ENCODE measurements at regions not wholly inside any gene's neighbourhood (a gene's known extent, or its start where the extent isn't known, plus 50 kb on each side); places are given as distances from the start of the nearest gene placed in this dataset.

DNA sequence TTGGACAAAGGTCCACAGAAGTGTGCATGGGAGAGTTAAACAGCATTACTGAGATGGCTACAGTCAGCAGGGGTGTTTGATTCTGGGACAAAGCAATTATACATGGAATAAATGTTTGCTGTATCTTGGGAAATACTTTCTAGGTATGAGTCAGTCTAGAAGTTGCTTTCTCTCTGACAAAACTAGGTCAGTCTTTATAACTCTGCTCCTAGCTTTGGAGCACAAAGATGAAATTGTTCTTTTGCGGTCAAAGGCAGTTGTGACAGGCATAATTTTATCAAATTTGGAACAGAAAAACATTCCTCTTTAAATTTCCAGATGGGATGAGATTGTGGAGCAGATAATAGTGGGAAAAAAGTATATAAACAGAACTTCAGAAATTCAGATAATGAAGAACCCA is 1045.4 kb upstream of the MIR17HG start:
- H3K4me3 ChIP-seq = no peak overlapping the region
- peak in 1 of 4 donors; percentile 53 for ATAC-seq
- no peaks in the 10 kb centered on the region for H3K36me3 ChIP-seq
- TF ChIP-seq, protein P1, sequence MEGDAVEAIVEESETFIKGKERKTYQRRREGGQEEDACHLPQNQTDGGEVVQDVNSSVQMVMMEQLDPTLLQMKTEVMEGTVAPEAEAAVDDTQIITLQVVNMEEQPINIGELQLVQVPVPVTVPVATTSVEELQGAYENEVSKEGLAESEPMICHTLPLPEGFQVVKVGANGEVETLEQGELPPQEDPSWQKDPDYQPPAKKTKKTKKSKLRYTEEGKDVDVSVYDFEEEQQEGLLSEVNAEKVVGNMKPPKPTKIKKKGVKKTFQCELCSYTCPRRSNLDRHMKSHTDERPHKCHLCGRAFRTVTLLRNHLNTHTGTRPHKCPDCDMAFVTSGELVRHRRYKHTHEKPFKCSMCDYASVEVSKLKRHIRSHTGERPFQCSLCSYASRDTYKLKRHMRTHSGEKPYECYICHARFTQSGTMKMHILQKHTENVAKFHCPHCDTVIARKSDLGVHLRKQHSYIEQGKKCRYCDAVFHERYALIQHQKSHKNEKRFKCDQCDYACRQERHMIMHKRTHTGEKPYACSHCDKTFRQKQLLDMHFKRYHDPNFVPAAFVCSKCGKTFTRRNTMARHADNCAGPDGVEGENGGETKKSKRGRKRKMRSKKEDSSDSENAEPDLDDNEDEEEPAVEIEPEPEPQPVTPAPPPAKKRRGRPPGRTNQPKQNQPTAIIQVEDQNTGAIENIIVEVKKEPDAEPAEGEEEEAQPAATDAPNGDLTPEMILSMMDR (IDR thresholded peaks at IDR 0.05) = no peak
- no peak for TF ChIP-seq POLR2A (IDR thresholded peaks at IDR 0.05)
- intact Hi-C loops (cut with DNase I) = no loop called here
- no peak overlapping the region for H3K27ac ChIP-seq
- no peak for DNase-seq
- no peaks in the 10 kb centered on the region for H3K4me1 ChIP-seq
- H3K27me3 ChIP-seq = no peaks in the 10 kb centered on the region
- no peaks in the 10 kb centered on the region for H3K9me3 ChIP-seq
- 77% methylated on average over 1 of the region's 1 CpG for WGBS (ENCODE audit: insufficient coverage, low coverage, low lambda C conversion rate, missing lambda C conversion rate)

DNA sequence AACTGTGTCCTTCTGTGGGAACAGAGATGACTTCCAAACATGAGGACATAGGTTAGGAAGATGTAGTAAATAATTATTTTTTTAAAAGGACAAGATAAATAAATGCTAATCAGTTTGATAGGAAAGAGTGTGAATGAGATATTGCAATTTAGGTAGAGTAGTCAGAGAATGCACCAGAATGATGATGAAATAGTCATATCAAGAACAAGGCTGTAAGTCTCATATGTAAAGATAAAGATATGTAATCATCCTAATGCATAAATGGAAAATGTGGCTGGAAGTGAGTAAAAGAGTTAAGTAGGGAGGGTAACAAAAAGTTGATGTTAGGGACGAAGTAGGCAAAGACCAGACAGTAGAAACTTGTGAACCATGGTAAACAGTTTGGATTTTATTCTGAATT is 1041.7 kb upstream of the MIR17HG start:
- no peaks in the 10 kb centered on the region for H3K27me3 ChIP-seq
- DNase-seq (no peak), ATAC-seq (no peak)
- H3K9me3 ChIP-seq = no peaks in the 10 kb centered on the region
- H3K4me1 ChIP-seq = peaks cover 0 to 6% (median 0%) of the 10 kb centered on the region in 4 donors
- no peaks in the 10 kb centered on the region for H3K36me3 ChIP-seq
- TF ChIP-seq, protein P1 (IDR thresholded peaks at IDR 0.05) = no peak
- TF ChIP-seq POLR2A (IDR thresholded peaks at IDR 0.05) = no peak
- H3K4me3 ChIP-seq = no peak overlapping the region
- intact Hi-C loops (cut with DNase I) = no loop called here
- no peak overlapping the region for H3K27ac ChIP-seq
- 75% methylated on average over 1 of the region's 1 CpG for WGBS (ENCODE audit: insufficient coverage, low coverage, low lambda C conversion rate, missing lambda C conversion rate)

DNA sequence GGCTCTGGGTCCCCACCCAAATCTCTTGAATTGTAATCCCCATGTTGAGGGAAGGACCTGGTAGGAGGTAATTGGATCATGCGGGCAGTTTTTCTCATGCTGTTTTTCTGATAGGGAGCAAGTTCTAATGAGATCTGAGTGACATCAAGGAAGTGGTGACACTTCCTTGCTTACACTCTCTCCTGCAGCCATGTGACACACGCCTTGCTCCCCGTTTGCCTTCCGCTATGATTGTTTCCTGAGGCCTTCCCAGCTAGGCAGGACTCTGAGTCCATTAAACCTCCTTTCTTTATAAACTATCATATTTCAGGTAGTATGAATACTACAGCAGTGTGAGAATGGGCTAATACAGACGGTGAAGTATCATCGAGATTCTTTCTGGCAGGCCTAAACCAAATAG is 1040.4 kb upstream of the MIR17HG start:
- Histone ChIP-seq H3K27ac (no peak overlapping the region), H3K27me3 (no peaks in the 10 kb centered on the region), H3K9me3 (no peaks in the 10 kb centered on the region), H3K4me3 (no peak overlapping the region), H3K4me1 (peaks cover 0 to 6% (median 0%) of the 10 kb centered on the region in 4 donors), H3K36me3 (no peaks in the 10 kb centered on the region)
- 90% methylated on average over 6 of the region's 6 CpGs for WGBS (ENCODE audit: insufficient coverage, low coverage, low lambda C conversion rate, missing lambda C conversion rate)
- TF ChIP-seq POLR2A (IDR thresholded peaks at IDR 0.05) = no peak
- TF ChIP-seq, protein P1 (IDR thresholded peaks at IDR 0.05) = no peak
- DNase-seq = no peak
- ATAC-seq = no peak
- intact Hi-C loops (cut with DNase I) = no loop called here

DNA sequence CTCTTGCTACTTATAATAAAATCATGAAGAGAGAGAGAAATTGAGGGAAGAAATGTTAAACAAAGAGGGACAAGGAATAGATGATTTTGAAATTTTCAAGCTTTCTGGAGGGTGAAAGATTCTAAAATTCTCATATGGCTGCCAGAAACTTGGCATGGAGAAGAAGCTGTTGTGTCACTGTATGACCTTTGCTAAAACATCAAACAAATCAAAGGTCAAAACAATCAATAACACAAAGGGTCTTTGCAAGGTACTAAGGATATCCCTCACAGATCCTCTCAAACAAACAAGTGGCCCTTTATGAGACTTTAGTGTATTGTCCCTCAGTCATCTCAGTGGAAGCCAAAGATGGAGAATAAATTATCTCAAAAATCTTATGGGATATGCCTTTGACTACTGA is 1039.2 kb upstream of the MIR17HG start:
- TF ChIP-seq, protein P1 (IDR thresholded peaks at IDR 0.05) = no peak
- no peak for TF ChIP-seq POLR2A (IDR thresholded peaks at IDR 0.05)
- peaks cover 0 to 6% (median 0%) of the 10 kb centered on the region in 4 donors for H3K4me1 ChIP-seq
- ATAC-seq (peak; percentile 51 to 76 (median 67)), DNase-seq (no peak)
- no peak overlapping the region for H3K4me3 ChIP-seq
- H3K27me3 ChIP-seq = no peaks in the 10 kb centered on the region
- no peaks in the 10 kb centered on the region for H3K9me3 ChIP-seq
- no peak overlapping the region for H3K27ac ChIP-seq
- no peaks in the 10 kb centered on the region for H3K36me3 ChIP-seq
- intact Hi-C loops (cut with DNase I) = no loop called here

DNA sequence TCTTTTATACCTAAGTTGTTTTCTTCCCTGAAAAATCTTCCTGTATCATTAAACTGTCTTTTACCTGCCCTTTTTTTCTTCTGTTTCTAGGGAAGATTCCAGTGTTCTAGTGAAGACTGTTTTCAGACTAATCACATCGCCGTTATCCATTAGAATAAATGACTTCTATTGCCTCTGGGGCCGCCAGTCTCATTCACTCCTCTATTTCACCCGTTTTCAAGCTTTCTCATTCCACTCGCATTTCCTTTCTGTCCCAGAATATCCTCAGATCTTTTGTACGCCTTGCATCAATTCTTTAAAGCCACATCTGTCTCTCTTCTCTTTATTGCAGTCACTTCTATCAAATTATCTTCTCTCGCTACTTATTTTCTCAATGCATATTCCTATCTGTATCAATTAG is 1035.6 kb upstream of the MIR17HG start:
- H3K36me3 ChIP-seq = no peaks in the 10 kb centered on the region
- WGBS (ENCODE audit: insufficient coverage, low coverage, low lambda C conversion rate, missing lambda C conversion rate) = 83% methylated on average over 6 of the region's 7 CpGs
- DNase-seq (no peak), ATAC-seq (no peak)
- H3K9me3 ChIP-seq = no peaks in the 10 kb centered on the region
- no peak overlapping the region for H3K4me3 ChIP-seq
- peaks cover 0 to 6% (median 0%) of the 10 kb centered on the region in 4 donors for H3K4me1 ChIP-seq
- no peaks in the 10 kb centered on the region for H3K27me3 ChIP-seq
- TF ChIP-seq, protein P1 (IDR thresholded peaks at IDR 0.05) = no peak
- no peak for TF ChIP-seq POLR2A (IDR thresholded peaks at IDR 0.05)
- no peak overlapping the region for H3K27ac ChIP-seq
- intact Hi-C loops (cut with DNase I) = no loop called here
